MM.1S (cell line): ENCODE measurements at regions not wholly inside any gene's neighbourhood (a gene's known extent, or its start where the extent isn't known, plus 50 kb on each side); places are given as distances from the start of the nearest gene placed in this dataset.

Experiments used
- CTCF ChIP-seq: fragments of 300-600 bp; sonication (generic); IDR thresholded peaks from 2 replicates; pipeline ENCODE4 v1.5.1; 2016; ENCODE audit warnings: antibody characterized with exemption, low read length, mixed read lengths
- EZH2 ChIP-seq: fragments of 300-600 bp; sonication (generic); optimal IDR thresholded peaks from 2 replicates; pipeline ENCODE3; 2017; ENCODE audit warnings: low read depth, mild to moderate bottlenecking, antibody characterized with exemption, low read length, mixed read lengths

GRCh38 chr3:154783521-154783931 is 296.6 kb upstream of the MME start:
- TF ChIP-seq CTCF (no peak), EZH2 (no peak)
